22Rv1 (cell line): ENCODE measurements at regions not wholly inside any gene's neighbourhood (a gene's known extent, or its start where the extent isn't known, plus 50 kb on each side); places are given as distances from the start of the nearest gene placed in this dataset.

Experiments
- H3K27ac ChIP-seq: fragments of 450-650 bp; 2 replicates; pipeline ENCODE4 v1.5.1; 2017
- ZFX ChIP-seq: fragments of 450-650 bp; IDR thresholded peaks from 2 replicates; pipeline ENCODE4 v1.6.1; 2017; ENCODE audit warnings: antibody characterized with exemption, borderline replicate concordance
- TF ChIP-seq, protein P1 (sequence below): fragments of 450-650 bp; IDR thresholded peaks from 2 replicates; pipeline ENCODE4 v1.5.1; 2017; ENCODE audit warnings: mild to moderate bottlenecking

DNA sequence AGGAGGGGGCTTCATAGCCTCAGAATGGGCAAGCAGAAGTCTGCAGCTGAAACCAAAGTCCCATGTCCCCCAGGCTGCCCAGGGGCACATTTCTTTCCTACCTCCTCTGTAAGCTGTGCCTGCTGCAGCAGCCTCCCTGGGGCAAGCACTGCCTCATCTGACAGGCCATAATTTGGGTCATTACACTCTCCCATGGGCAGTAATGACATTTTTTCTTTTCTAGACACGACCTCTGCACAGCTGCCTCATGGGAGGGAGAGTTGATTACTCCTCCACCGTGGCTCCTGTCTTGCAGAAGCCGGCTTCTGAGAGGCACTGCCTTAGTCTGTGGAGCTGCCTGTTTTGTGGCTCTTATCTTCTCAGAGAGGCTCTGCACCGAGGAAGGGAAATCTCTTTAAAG lies 268.9 kb downstream of the TDRD15 start:
- no peak for TF ChIP-seq ZFX
- TF ChIP-seq, protein P1, sequence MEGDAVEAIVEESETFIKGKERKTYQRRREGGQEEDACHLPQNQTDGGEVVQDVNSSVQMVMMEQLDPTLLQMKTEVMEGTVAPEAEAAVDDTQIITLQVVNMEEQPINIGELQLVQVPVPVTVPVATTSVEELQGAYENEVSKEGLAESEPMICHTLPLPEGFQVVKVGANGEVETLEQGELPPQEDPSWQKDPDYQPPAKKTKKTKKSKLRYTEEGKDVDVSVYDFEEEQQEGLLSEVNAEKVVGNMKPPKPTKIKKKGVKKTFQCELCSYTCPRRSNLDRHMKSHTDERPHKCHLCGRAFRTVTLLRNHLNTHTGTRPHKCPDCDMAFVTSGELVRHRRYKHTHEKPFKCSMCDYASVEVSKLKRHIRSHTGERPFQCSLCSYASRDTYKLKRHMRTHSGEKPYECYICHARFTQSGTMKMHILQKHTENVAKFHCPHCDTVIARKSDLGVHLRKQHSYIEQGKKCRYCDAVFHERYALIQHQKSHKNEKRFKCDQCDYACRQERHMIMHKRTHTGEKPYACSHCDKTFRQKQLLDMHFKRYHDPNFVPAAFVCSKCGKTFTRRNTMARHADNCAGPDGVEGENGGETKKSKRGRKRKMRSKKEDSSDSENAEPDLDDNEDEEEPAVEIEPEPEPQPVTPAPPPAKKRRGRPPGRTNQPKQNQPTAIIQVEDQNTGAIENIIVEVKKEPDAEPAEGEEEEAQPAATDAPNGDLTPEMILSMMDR: no peak
- no peak overlapping the region for H3K27ac ChIP-seq

DNA sequence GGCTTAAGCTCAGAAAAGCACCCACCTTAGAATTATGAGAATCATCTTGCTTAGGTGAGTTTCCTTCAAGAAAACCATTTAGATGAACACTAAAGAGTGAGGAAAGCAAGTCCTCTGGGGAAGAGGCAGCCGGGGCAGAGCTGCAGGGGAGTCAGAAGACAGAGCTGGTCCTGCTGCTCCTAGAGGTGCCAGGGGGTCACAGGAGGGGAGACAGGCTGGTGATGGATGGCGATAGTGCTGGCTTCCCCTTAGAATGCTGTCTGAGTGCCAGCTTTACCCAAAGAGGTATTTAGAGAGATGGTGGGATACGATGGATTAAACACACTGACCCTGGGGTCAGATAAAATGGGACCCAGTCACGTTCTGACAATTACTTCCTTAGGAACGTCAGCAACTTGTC lies 269.4 kb downstream of the TDRD15 start:
- H3K27ac ChIP-seq: no peak overlapping the region
- TF ChIP-seq, protein P1: no peak
- TF ChIP-seq ZFX: no peak

GRCh38 chr2:21395366-21395765 lies 271.6 kb downstream of the TDRD15 start:
- H3K27ac ChIP-seq: no peak overlapping the region
- no peak for TF ChIP-seq ZFX
- TF ChIP-seq, protein P1: peak; percentile 75

- no peak overlapping the region for H3K27ac ChIP-seq
- TF ChIP-seq, protein P1: no peak
- no peak for TF ChIP-seq ZFX
Measured at GRCh38 chr2:21396252-21396651, 272.5 kb downstream of the TDRD15 start.

DNA sequence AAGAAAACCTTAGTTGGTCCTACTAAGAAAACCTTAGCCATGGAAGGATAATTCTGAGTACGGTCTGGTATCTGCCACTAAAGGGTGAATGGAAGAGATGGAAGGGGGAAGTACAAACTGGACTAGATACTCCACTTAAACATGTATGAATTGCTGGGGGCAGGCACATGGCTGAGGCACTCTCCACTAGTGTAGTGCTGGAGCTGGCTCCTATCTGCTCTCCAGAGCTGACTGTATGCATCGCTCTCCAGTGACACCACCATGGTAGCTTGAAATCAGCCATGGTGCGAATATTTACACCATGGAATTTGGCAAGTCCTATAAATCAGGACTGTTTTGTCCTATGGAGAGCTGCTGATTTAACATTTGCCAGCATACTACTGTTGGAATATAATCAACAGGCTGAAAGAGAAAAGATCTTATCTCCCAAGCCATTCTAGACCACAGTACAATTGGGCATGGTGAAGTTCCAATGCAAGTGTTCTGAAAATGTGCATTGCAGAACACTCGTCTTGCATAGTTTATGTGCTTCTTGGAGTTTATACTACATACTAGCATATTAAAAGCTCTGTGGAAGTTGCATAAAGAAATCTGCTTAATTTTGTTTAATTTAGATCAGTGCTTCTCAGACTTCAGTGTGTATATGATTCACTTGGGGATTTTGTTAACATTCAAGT lies 277.4 kb downstream of the TDRD15 start:
- TF ChIP-seq ZFX: no peak
- TF ChIP-seq, protein P1: no peak
- no peak overlapping the region for H3K27ac ChIP-seq

GRCh38 chr2:21404137-21404536 lies 280.4 kb downstream of the TDRD15 start:
- no peak for TF ChIP-seq ZFX
- TF ChIP-seq, protein P1: no peak
- no peak overlapping the region for H3K27ac ChIP-seq

DNA sequence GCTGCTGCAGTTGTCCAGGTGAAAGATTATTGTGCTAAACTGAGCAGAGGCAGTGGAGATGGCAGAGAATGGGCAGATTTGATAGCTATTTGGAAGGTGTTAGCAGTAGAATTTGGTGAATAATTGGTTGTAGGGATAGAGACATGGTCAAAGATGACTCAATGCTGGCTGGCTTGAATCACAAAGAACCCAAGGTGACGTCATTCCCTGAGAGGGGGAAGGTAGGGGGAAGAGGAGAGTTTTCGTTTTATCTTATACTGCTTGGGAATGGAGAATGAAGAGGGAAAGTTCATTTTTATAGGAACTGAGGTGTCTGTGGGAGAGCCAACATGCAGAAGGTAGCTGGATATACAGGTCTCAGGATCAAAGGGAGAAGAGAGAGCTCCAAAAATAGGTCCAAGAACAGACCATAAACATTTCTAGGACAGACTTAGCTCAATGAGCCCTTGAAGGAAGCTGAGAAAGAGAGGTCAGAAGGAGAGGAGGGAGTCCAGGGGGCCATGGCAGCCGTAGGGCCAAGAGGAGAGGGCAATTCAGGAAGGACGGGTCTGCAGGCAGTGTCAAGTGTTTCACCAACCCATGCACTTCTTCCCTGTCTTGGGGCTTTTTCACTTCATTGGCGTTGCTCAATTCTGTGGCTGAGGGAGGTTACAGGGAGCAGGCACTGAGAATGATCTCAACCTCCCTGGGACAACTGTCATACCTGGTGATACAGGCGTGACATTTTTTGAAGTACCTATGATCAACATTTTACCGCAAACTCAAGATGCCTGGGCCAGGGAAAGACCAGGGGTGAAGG lies 281.3 kb downstream of the TDRD15 start:
- no peak for TF ChIP-seq ZFX
- TF ChIP-seq, protein P1: no peak
- no peak overlapping the region for H3K27ac ChIP-seq
